H1 (cell line): ENCODE measurements at regions not wholly inside any gene's neighbourhood (a gene's known extent, or its start where the extent isn't known, plus 50 kb on each side); places are given as distances from the start of the nearest gene placed in this dataset.

Experiments used
- FOSL1 ChIP-seq: IDR thresholded peaks from 2 replicates; pipeline ENCODE4 v1.6.1; 2011; ENCODE audit warnings: mild to moderate bottlenecking, low read depth, low read length, moderate library complexity; ENCODE audit not compliant: insufficient read depth
- JUN ChIP-seq: IDR thresholded peaks from 2 replicates; pipeline ENCODE4 v1.6.1; 2011; ENCODE audit warnings: low read depth, mild to moderate bottlenecking, improper control_type of control experiment, low read length
- POLR2AphosphoS5 ChIP-seq: IDR thresholded peaks from 2 replicates; pipeline ENCODE4 v1.6.1; 2011; ENCODE audit warnings: low read depth, low read length
- TF ChIP-seq, protein P1 (sequence below): IDR thresholded peaks from 2 replicates; pipeline ENCODE4 v1.6.1; 2011; ENCODE audit warnings: low read length, improper control_type of control experiment

DNA sequence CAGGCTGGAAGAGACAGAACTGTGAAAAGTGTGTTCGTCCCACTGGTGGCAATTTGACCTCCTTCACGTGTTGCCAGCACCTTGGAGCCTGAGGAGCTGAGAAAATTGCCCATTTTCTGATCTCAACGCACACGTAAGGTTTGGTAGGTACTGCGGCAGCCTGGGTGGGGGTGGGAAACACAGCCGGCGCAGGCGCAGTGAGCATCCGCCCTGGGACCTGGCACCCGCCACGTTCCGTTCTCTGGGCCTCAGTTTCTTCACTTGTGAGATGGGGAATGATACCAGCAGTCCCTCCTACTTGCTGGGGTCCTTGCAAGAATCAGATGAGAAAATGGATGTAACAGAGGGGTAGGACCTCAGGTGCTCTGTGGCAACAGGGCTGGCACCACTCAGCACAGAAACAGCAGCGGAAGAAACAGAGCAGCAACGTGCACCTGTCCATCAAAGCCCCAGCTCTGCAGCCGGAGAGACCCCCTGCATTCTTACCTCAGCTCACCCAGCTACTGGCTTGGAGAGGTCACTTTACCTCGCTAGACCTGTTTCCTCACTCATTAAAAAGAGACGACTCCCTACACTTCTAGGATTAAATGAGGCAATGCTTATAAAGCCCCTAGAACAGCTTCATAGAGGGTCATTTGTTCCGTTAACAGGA is 458.0 kb upstream of the ID2 start (continued):
- TF ChIP-seq, protein P1, sequence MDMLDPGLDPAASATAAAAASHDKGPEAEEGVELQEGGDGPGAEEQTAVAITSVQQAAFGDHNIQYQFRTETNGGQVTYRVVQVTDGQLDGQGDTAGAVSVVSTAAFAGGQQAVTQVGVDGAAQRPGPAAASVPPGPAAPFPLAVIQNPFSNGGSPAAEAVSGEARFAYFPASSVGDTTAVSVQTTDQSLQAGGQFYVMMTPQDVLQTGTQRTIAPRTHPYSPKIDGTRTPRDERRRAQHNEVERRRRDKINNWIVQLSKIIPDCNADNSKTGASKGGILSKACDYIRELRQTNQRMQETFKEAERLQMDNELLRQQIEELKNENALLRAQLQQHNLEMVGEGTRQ, result no peak
- no peak for TF ChIP-seq JUN
- no peak for TF ChIP-seq FOSL1
- TF ChIP-seq POLR2AphosphoS5, result no peak
- TF ChIP-seq, all 59 proteins: peak for 0
